Fibroblast of the aortic adventitia (primary cell): ENCODE measurements at regions not wholly inside any gene's neighbourhood (a gene's known extent, or its start where the extent isn't known, plus 50 kb on each side); places are given as distances from the start of the nearest gene placed in this dataset.

Source experiments
- DNase-seq: peaks from one replicate; pipeline ENCODE4 v3.0.0-alpha.2; 2010; ENCODE audit warnings: low read depth
- H3K4me3 ChIP-seq: 2 replicates; pipeline ENCODE4 v1.5.1; 2011; ENCODE audit warnings: low read depth, mild to moderate bottlenecking, control low read depth, low read length, moderate library complexity
- CTCF ChIP-seq: IDR thresholded peaks from 2 replicates; pipeline ENCODE4 v1.5.1; 2011; ENCODE audit warnings: mild to moderate bottlenecking, low read length, control low read depth, inconsistent platforms; ENCODE audit not compliant: insufficient read depth

GRCh38 chr15:88707771-88708654 lies 69.2 kb downstream of the ISG20 start:
- no peak overlapping the region for H3K4me3 ChIP-seq
- peak; percentile 12 for DNase-seq
- no peak for TF ChIP-seq CTCF

- TF ChIP-seq CTCF, result no peak
- H3K4me3 ChIP-seq, result no peak overlapping the region
- no peak for DNase-seq
Observed at GRCh38 chr15:88708655-88709054, 69.8 kb downstream of the ISG20 start.

- no peak for DNase-seq
- H3K4me3 ChIP-seq, result no peak overlapping the region
- TF ChIP-seq CTCF, result no peak
Observed at GRCh38 chr15:88710027-88710715, 71.4 kb downstream of the ISG20 start.

DNA sequence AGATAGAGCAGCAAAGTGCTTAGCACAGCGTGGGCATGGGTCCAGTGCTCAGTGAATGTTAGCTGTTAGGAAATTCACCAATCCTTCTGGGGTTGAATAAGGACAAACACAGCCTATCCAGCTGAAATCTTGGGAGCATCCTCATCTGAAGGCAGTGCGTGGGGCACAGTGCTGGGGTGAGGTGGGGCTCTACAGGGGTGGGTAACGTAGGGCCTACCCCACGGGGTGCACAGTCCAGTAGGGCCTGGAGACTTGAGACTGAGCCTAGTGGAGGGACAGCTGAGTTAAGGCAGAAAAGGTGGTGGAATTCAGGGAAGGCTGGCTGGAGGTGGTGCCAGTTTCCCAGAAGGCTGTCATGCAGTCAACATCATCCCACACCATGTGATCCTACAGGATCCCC lies 73.0 kb downstream of the ISG20 start:
- no peak overlapping the region for H3K4me3 ChIP-seq
- DNase-seq, result no peak
- no peak for TF ChIP-seq CTCF

- no peak for DNase-seq
- no peak for TF ChIP-seq CTCF
- H3K4me3 ChIP-seq, result no peak overlapping the region
Observed at GRCh38 chr15:88714782-88715372, 76.1 kb downstream of the ISG20 start.

GRCh38 chr15:88716543-88717381 lies 77.9 kb downstream of the ISG20 start:
- DNase-seq, result no peak
- no peak overlapping the region for H3K4me3 ChIP-seq
- TF ChIP-seq CTCF, result no peak
